ENCODE measurements at regions not wholly inside any gene's neighbourhood (a gene's known extent, or its start where the extent isn't known, plus 50 kb on each side); places are given as distances from the start of the nearest gene placed in this dataset.

- H3K4me1 ChIP-seq: no peaks in the 10 kb centered on the region
- no peak overlapping the region for H3K27ac ChIP-seq
- no peaks in the 10 kb centered on the region for H3K9me3 ChIP-seq
- no peak overlapping the region for H3K4me3 ChIP-seq
- no peak overlapping the region for H3K4me2 ChIP-seq
- no peak for ATAC-seq
- TF ChIP-seq EP300 (IDR thresholded peaks at IDR 0.05): no peak
- no peak for TF ChIP-seq ZC3H11A (IDR thresholded peaks at IDR 0.05)
- TF ChIP-seq RARB (CRISPR knock-in tag; IDR thresholded peaks at IDR 0.05): no peak
- TF ChIP-seq USF2 (IDR thresholded peaks at IDR 0.05): no peak
- no peak for TF ChIP-seq ZSCAN20 (CRISPR knock-in tag; IDR thresholded peaks at IDR 0.05)
- TF ChIP-seq JUNB (IDR thresholded peaks at IDR 0.05): no peak
- TF ChIP-seq PHF8 (IDR thresholded peaks at IDR 0.05; ENCODE audit: borderline replicate concordance, low read depth): no peak
- ChIA-PET POLR2A (no interaction called here), CTCF (no interaction called here)
- 62% methylated on average over 4 of the region's 4 CpGs for WGBS (ENCODE audit: missing lambda C conversion rate)
- FAIRE-seq: no peak
- no peak for DNase-seq (ENCODE audit: low read depth in 1 of 2, low spot score in 1 of 2)
Observed at GRCh38 chr14:42421377-42422078, 814.9 kb downstream of the LRFN5 start.

- H3K4me2 ChIP-seq: no peak overlapping the region
- H3K4me3 ChIP-seq: no peak overlapping the region
- FAIRE-seq: no peak
- H3K4me1 ChIP-seq: no peaks in the 10 kb centered on the region
- no peaks in the 10 kb centered on the region for H3K9me3 ChIP-seq
- 29% methylated on average over 1 of the region's 1 CpG for WGBS (ENCODE audit: missing lambda C conversion rate)
- ChIA-PET CTCF (no interaction called here), POLR2A (no interaction called here)
- DNase-seq (ENCODE audit: low read depth in 1 of 2, low spot score in 1 of 2): no peak
- TF ChIP-seq RCOR1 (IDR thresholded peaks at IDR 0.05; ENCODE audit: low read depth, low read length) (no peak), EHMT2 (IDR thresholded peaks at IDR 0.05; ENCODE audit: low read depth) (no peak), HES2 (IDR thresholded peaks at IDR 0.05) (no peak), TFCP2L1 (CRISPR knock-in tag; IDR thresholded peaks at IDR 0.05) (no peak), MAZ (IDR thresholded peaks at IDR 0.05; ENCODE audit: borderline replicate concordance, low read depth, low read length) (no peak), USF2 (IDR thresholded peaks at IDR 0.05) (no peak), KDM5A (IDR thresholded peaks at IDR 0.05) (no peak), EHF (CRISPR knock-in tag; IDR thresholded peaks at IDR 0.05) (no peak), JUN (IDR thresholded peaks at IDR 0.05) (no peak), E2F6 (IDR thresholded peaks at IDR 0.05; ENCODE audit: borderline replicate concordance, low read depth) (no peak), CHD4 (IDR thresholded peaks at IDR 0.05; ENCODE audit: borderline replicate concordance) (no peak), RFX5 (IDR thresholded peaks at IDR 0.05) (no peak), ZSCAN20 (CRISPR knock-in tag; IDR thresholded peaks at IDR 0.05) (no peak), ZFP36 (IDR thresholded peaks at IDR 0.05; ENCODE audit: borderline replicate concordance, partially characterized antibody) (no peak), NPAS2 (CRISPR knock-in tag; IDR thresholded peaks at IDR 0.05; ENCODE audit: borderline replicate concordance) (no peak)
- no peak for ATAC-seq
- no peak overlapping the region for H3K27ac ChIP-seq
Observed at GRCh38 chr14:42420071-42420470, 813.4 kb downstream of the LRFN5 start.

- Histone ChIP-seq H3K27ac (no peak overlapping the region), H3K4me1 (no peaks in the 10 kb centered on the region), H3K9me3 (no peaks in the 10 kb centered on the region), H3K4me2 (no peak overlapping the region), H3K4me3 (no peak overlapping the region)
- no peak for DNase-seq (ENCODE audit: low read depth in 1 of 2, low spot score in 1 of 2)
- no peak for FAIRE-seq
- TF ChIP-seq PBX3 (IDR thresholded peaks at IDR 0.05) (no peak), KDM1A (IDR thresholded peaks at IDR 0.05; ENCODE audit: low read depth) (no peak), FOSL2 (IDR thresholded peaks at IDR 0.05) (no peak), FOSL2 (CRISPR knock-in tag; IDR thresholded peaks at IDR 0.05) (no peak), NR3C1 (IDR thresholded peaks at IDR 0.05) (no peak), MYC (IDR thresholded peaks at IDR 0.05; ENCODE audit: borderline replicate concordance, low read length) (no peak)
- ATAC-seq: no peak
- POLR2A ChIA-PET: no interaction called here
- CTCF ChIA-PET: no interaction called here
- WGBS (ENCODE audit: missing lambda C conversion rate): 52% methylated on average over 1 of the region's 1 CpG
Observed at GRCh38 chr14:42407153-42407552, 800.5 kb downstream of the LRFN5 start.
